ENCODE measurements at regions not wholly inside any gene's neighbourhood (a gene's known extent, or its start where the extent isn't known, plus 50 kb on each side); places are given as distances from the start of the nearest gene placed in this dataset.

- no peak overlapping the region for H3K27ac ChIP-seq (ENCODE audit: low read depth, low read length)
- no peaks in the 10 kb centered on the region for H3K4me1 ChIP-seq (ENCODE audit: control insufficient read depth in 3 of 3, insufficient read depth in 3 of 3, low read length in 3 of 3)
- H3K36me3 ChIP-seq (ENCODE audit: control insufficient read depth in 3 of 3, insufficient read depth in 3 of 3, low read length in 3 of 3) = no peaks in the 10 kb centered on the region
- H3K4me3 ChIP-seq (ENCODE audit: low read length in 3 of 3) = no peak overlapping the region
- H3K9ac ChIP-seq (ENCODE audit: low read depth in 1 of 3, low read length in 3 of 3) = no peak overlapping the region
- H3K9me3 ChIP-seq (ENCODE audit: control insufficient read depth in 3 of 3, low read length in 3 of 3) = no peaks in the 10 kb centered on the region
- H3K27me3 ChIP-seq (ENCODE audit: control insufficient read depth in 3 of 3, insufficient read depth in 3 of 3, low read length in 3 of 3) = no peaks in the 10 kb centered on the region
Measured at GRCh38 chr3:103319912-103320311, 885.1 kb downstream of the ZPLD1 start.

- no peaks in the 10 kb centered on the region for H3K4me1 ChIP-seq (ENCODE audit: control insufficient read depth in 3 of 3, insufficient read depth in 3 of 3, low read length in 3 of 3)
- no peaks in the 10 kb centered on the region for H3K36me3 ChIP-seq (ENCODE audit: control insufficient read depth in 3 of 3, insufficient read depth in 3 of 3, low read length in 3 of 3)
- H3K9me3 ChIP-seq (ENCODE audit: control insufficient read depth in 3 of 3, low read length in 3 of 3) = no peaks in the 10 kb centered on the region
- H3K27ac ChIP-seq (ENCODE audit: low read depth, low read length) = no peak overlapping the region
- no peaks in the 10 kb centered on the region for H3K27me3 ChIP-seq (ENCODE audit: control insufficient read depth in 3 of 3, insufficient read depth in 3 of 3, low read length in 3 of 3)
- H3K9ac ChIP-seq (ENCODE audit: low read depth in 1 of 3, low read length in 3 of 3) = no peak overlapping the region
- H3K4me3 ChIP-seq (ENCODE audit: low read length in 3 of 3) = no peak overlapping the region
Measured at GRCh38 chr3:103337179-103337845, 902.5 kb downstream of the ZPLD1 start.

GRCh38 chr3:103341078-103341606, 906.3 kb downstream of the ZPLD1 start:
- no peaks in the 10 kb centered on the region for H3K27me3 ChIP-seq (ENCODE audit: control insufficient read depth in 3 of 3, insufficient read depth in 3 of 3, low read length in 3 of 3)
- H3K36me3 ChIP-seq (ENCODE audit: control insufficient read depth in 3 of 3, insufficient read depth in 3 of 3, low read length in 3 of 3) = no peaks in the 10 kb centered on the region
- H3K9ac ChIP-seq (ENCODE audit: low read depth in 1 of 3, low read length in 3 of 3) = no peak overlapping the region
- no peaks in the 10 kb centered on the region for H3K9me3 ChIP-seq (ENCODE audit: control insufficient read depth in 3 of 3, low read length in 3 of 3)
- H3K4me3 ChIP-seq (ENCODE audit: low read length in 3 of 3) = no peak overlapping the region
- no peak overlapping the region for H3K27ac ChIP-seq (ENCODE audit: low read depth, low read length)
- no peaks in the 10 kb centered on the region for H3K4me1 ChIP-seq (ENCODE audit: control insufficient read depth in 3 of 3, insufficient read depth in 3 of 3, low read length in 3 of 3)

GRCh38 chr3:103342205-103342731, 907.5 kb downstream of the ZPLD1 start:
- H3K27ac ChIP-seq (ENCODE audit: low read depth, low read length) = no peak overlapping the region
- H3K27me3 ChIP-seq (ENCODE audit: control insufficient read depth in 3 of 3, insufficient read depth in 3 of 3, low read length in 3 of 3) = no peaks in the 10 kb centered on the region
- H3K4me3 ChIP-seq (ENCODE audit: low read length in 3 of 3) = no peak overlapping the region
- H3K36me3 ChIP-seq (ENCODE audit: control insufficient read depth in 3 of 3, insufficient read depth in 3 of 3, low read length in 3 of 3) = no peaks in the 10 kb centered on the region
- no peaks in the 10 kb centered on the region for H3K9me3 ChIP-seq (ENCODE audit: control insufficient read depth in 3 of 3, low read length in 3 of 3)
- no peaks in the 10 kb centered on the region for H3K4me1 ChIP-seq (ENCODE audit: control insufficient read depth in 3 of 3, insufficient read depth in 3 of 3, low read length in 3 of 3)
- no peak overlapping the region for H3K9ac ChIP-seq (ENCODE audit: low read depth in 1 of 3, low read length in 3 of 3)

GRCh38 chr3:103349760-103350159, 914.9 kb downstream of the ZPLD1 start:
- Histone ChIP-seq H3K27ac (ENCODE audit: low read depth, low read length) (no peak overlapping the region), H3K36me3 (ENCODE audit: control insufficient read depth in 3 of 3, insufficient read depth in 3 of 3, low read length in 3 of 3) (no peaks in the 10 kb centered on the region), H3K4me1 (ENCODE audit: control insufficient read depth in 3 of 3, insufficient read depth in 3 of 3, low read length in 3 of 3) (no peaks in the 10 kb centered on the region), H3K27me3 (ENCODE audit: control insufficient read depth in 3 of 3, insufficient read depth in 3 of 3, low read length in 3 of 3) (no peaks in the 10 kb centered on the region), H3K9ac (ENCODE audit: low read depth in 1 of 3, low read length in 3 of 3) (no peak overlapping the region), H3K9me3 (ENCODE audit: control insufficient read depth in 3 of 3, low read length in 3 of 3) (no peaks in the 10 kb centered on the region), H3K4me3 (ENCODE audit: low read length in 3 of 3) (no peak overlapping the region)

- no peaks in the 10 kb centered on the region for H3K4me1 ChIP-seq (ENCODE audit: control insufficient read depth in 3 of 3, insufficient read depth in 3 of 3, low read length in 3 of 3)
- no peaks in the 10 kb centered on the region for H3K27me3 ChIP-seq (ENCODE audit: control insufficient read depth in 3 of 3, insufficient read depth in 3 of 3, low read length in 3 of 3)
- no peak overlapping the region for H3K9ac ChIP-seq (ENCODE audit: low read depth in 1 of 3, low read length in 3 of 3)
- H3K27ac ChIP-seq (ENCODE audit: low read depth, low read length) = no peak overlapping the region
- no peaks in the 10 kb centered on the region for H3K36me3 ChIP-seq (ENCODE audit: control insufficient read depth in 3 of 3, insufficient read depth in 3 of 3, low read length in 3 of 3)
- H3K4me3 ChIP-seq (ENCODE audit: low read length in 3 of 3) = no peak overlapping the region
- no peaks in the 10 kb centered on the region for H3K9me3 ChIP-seq (ENCODE audit: control insufficient read depth in 3 of 3, low read length in 3 of 3)
Measured at GRCh38 chr3:103365467-103365866, 930.7 kb downstream of the ZPLD1 start.

- Histone ChIP-seq H3K36me3 (ENCODE audit: control insufficient read depth in 3 of 3, insufficient read depth in 3 of 3, low read length in 3 of 3) (no peaks in the 10 kb centered on the region), H3K27ac (ENCODE audit: low read depth, low read length) (no peak overlapping the region), H3K9me3 (ENCODE audit: control insufficient read depth in 3 of 3, low read length in 3 of 3) (no peaks in the 10 kb centered on the region), H3K4me3 (ENCODE audit: low read length in 3 of 3) (no peak overlapping the region), H3K27me3 (ENCODE audit: control insufficient read depth in 3 of 3, insufficient read depth in 3 of 3, low read length in 3 of 3) (no peaks in the 10 kb centered on the region), H3K4me1 (ENCODE audit: control insufficient read depth in 3 of 3, insufficient read depth in 3 of 3, low read length in 3 of 3) (no peaks in the 10 kb centered on the region), H3K9ac (ENCODE audit: low read depth in 1 of 3, low read length in 3 of 3) (no peak overlapping the region)
Measured at GRCh38 chr3:103367481-103367880, 932.7 kb downstream of the ZPLD1 start.

- H3K27me3 ChIP-seq (ENCODE audit: control insufficient read depth in 3 of 3, insufficient read depth in 3 of 3, low read length in 3 of 3) = no peaks in the 10 kb centered on the region
- no peaks in the 10 kb centered on the region for H3K36me3 ChIP-seq (ENCODE audit: control insufficient read depth in 3 of 3, insufficient read depth in 3 of 3, low read length in 3 of 3)
- no peak overlapping the region for H3K4me3 ChIP-seq (ENCODE audit: low read length in 3 of 3)
- H3K9ac ChIP-seq (ENCODE audit: low read depth in 1 of 3, low read length in 3 of 3) = no peak overlapping the region
- no peaks in the 10 kb centered on the region for H3K4me1 ChIP-seq (ENCODE audit: control insufficient read depth in 3 of 3, insufficient read depth in 3 of 3, low read length in 3 of 3)
- H3K9me3 ChIP-seq (ENCODE audit: control insufficient read depth in 3 of 3, low read length in 3 of 3) = no peaks in the 10 kb centered on the region
- H3K27ac ChIP-seq (ENCODE audit: low read depth, low read length) = no peak overlapping the region
Measured at GRCh38 chr3:103371411-103371810, 936.6 kb downstream of the ZPLD1 start.

- no peaks in the 10 kb centered on the region for H3K27me3 ChIP-seq (ENCODE audit: control insufficient read depth in 3 of 3, insufficient read depth in 3 of 3, low read length in 3 of 3)
- H3K27ac ChIP-seq (ENCODE audit: low read depth, low read length) = no peak overlapping the region
- no peak overlapping the region for H3K4me3 ChIP-seq (ENCODE audit: low read length in 3 of 3)
- H3K4me1 ChIP-seq (ENCODE audit: control insufficient read depth in 3 of 3, insufficient read depth in 3 of 3, low read length in 3 of 3) = no peaks in the 10 kb centered on the region
- H3K9me3 ChIP-seq (ENCODE audit: control insufficient read depth in 3 of 3, low read length in 3 of 3) = no peaks in the 10 kb centered on the region
- H3K36me3 ChIP-seq (ENCODE audit: control insufficient read depth in 3 of 3, insufficient read depth in 3 of 3, low read length in 3 of 3) = no peaks in the 10 kb centered on the region
- H3K9ac ChIP-seq (ENCODE audit: low read depth in 1 of 3, low read length in 3 of 3) = no peak overlapping the region
Measured at GRCh38 chr3:103372031-103372430, 937.2 kb downstream of the ZPLD1 start.

GRCh38 chr3:103380391-103380790, 945.6 kb downstream of the ZPLD1 start:
- Histone ChIP-seq H3K36me3 (ENCODE audit: control insufficient read depth in 3 of 3, insufficient read depth in 3 of 3, low read length in 3 of 3) (no peaks in the 10 kb centered on the region), H3K9ac (ENCODE audit: low read depth in 1 of 3, low read length in 3 of 3) (no peak overlapping the region), H3K4me3 (ENCODE audit: low read length in 3 of 3) (no peak overlapping the region), H3K27ac (ENCODE audit: low read depth, low read length) (no peak overlapping the region), H3K4me1 (ENCODE audit: control insufficient read depth in 3 of 3, insufficient read depth in 3 of 3, low read length in 3 of 3) (no peaks in the 10 kb centered on the region), H3K9me3 (ENCODE audit: control insufficient read depth in 3 of 3, low read length in 3 of 3) (no peaks in the 10 kb centered on the region), H3K27me3 (ENCODE audit: control insufficient read depth in 3 of 3, insufficient read depth in 3 of 3, low read length in 3 of 3) (no peaks in the 10 kb centered on the region)

All from skeletal muscle tissue (tissue), 3 donors.